ENCODE measurements at regions not wholly inside any gene's neighbourhood (a gene's known extent, or its start where the extent isn't known, plus 50 kb on each side); places are given as distances from the start of the nearest gene placed in this dataset.
A peak's percentile ranks its signal among the peaks of the same experiment; 100 is the strongest.

DNA sequence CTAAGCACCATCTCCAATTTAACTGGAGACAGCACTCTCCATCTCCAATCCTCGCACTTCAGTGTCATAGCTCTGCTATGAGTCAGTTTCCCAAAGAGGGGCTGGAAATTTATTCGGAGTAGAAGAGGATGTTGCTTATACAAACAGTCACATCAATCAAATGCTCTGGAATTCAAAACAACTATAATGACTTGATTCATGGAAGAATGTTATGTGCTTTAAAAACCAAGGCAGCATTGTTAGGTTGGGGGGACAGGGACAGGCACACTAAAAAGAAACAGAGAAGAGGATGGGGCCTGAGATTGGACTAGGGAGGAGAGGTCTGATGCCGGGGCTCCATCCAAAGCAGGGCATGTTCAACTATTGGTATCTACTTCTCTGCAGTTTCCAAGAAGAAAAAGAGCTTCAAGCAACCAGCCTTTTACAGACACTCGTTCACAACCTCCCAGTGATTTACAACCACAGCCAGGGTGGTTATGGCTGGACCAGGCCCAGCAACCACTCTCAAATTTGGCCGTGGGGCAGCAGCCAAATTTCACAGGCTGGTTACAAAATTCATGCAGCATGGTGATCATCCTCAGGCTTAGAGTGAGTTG, 117.5 kb upstream of the ZNF366 start:
- H3K27me3 ChIP-seq = no peaks in the 10 kb centered on the region
- intact Hi-C loops (cut with DNase I) = no loop called here
- 29 to 37% (median 33%) methylated on average over 5 of the region's 5 CpGs for WGBS, 3 donors
- no peaks in the 10 kb centered on the region for H3K4me1 ChIP-seq (ENCODE audit: insufficient read depth)
- no peak overlapping the region for H3K27ac ChIP-seq
- no peak for TF ChIP-seq EP300 (IDR thresholded peaks at IDR 0.05)
- no peak for TF ChIP-seq POLR2A (IDR thresholded peaks at IDR 0.05)
- TF ChIP-seq, protein P1, sequence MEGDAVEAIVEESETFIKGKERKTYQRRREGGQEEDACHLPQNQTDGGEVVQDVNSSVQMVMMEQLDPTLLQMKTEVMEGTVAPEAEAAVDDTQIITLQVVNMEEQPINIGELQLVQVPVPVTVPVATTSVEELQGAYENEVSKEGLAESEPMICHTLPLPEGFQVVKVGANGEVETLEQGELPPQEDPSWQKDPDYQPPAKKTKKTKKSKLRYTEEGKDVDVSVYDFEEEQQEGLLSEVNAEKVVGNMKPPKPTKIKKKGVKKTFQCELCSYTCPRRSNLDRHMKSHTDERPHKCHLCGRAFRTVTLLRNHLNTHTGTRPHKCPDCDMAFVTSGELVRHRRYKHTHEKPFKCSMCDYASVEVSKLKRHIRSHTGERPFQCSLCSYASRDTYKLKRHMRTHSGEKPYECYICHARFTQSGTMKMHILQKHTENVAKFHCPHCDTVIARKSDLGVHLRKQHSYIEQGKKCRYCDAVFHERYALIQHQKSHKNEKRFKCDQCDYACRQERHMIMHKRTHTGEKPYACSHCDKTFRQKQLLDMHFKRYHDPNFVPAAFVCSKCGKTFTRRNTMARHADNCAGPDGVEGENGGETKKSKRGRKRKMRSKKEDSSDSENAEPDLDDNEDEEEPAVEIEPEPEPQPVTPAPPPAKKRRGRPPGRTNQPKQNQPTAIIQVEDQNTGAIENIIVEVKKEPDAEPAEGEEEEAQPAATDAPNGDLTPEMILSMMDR (IDR thresholded peaks at IDR 0.05) = no peak
- H3K4me3 ChIP-seq = no peak overlapping the region
- no peaks in the 10 kb centered on the region for H3K36me3 ChIP-seq
- peak in 1 of 5 donors; percentile 20 for DNase-seq
- H3K9me3 ChIP-seq = no peaks in the 10 kb centered on the region

DNA sequence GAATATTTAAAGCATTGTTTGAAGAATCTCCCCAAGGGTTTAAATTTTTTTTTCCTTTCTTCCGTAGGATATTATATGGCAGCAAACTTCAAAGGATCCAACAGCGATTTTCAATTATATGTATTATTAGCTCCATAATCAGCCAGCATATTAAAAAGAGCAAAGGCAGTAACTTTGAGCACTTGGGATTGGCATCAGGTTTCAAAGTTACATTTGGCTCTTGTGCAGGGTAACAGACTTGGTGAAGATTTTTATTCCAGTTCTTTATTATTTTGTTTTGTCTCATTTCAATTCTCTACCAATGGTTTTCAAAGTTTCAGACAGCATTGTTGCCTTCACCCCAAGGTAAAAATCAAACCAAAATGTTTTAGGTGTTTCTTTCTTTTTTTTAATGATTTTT, 116.7 kb upstream of the ZNF366 start:
- H3K4me3 ChIP-seq = no peak overlapping the region
- intact Hi-C loops (cut with DNase I) = no loop called here
- H3K9me3 ChIP-seq = no peaks in the 10 kb centered on the region
- no peak for DNase-seq
- H3K36me3 ChIP-seq = no peaks in the 10 kb centered on the region
- H3K4me1 ChIP-seq (ENCODE audit: insufficient read depth) = no peaks in the 10 kb centered on the region
- WGBS, 3 donors = 83 to 89% (median 88%) methylated on average over 2 of the region's 2 CpGs
- no peaks in the 10 kb centered on the region for H3K27me3 ChIP-seq
- H3K27ac ChIP-seq = no peak overlapping the region
- TF ChIP-seq EP300 (IDR thresholded peaks at IDR 0.05) (no peak), POLR2A (IDR thresholded peaks at IDR 0.05) (no peak)
- TF ChIP-seq, protein P1 (IDR thresholded peaks at IDR 0.05) = no peak

DNA sequence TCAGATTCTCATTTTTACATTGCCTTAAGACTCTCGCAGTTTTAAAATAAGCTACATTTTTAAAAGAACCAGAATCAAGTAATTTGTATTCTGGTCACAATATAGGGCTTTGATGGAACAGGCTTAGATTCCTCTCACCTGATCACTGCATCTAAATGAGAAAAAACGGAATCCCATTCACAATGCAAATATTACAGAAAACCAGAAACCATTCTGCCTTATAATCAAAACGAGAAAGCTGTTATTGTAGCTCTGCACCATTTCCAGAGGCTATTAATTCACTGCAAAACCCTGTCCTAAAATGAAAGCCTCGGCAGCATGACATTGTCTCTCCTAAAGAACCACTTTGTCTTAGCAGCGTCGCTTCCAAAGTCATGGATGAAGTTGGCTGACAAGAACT, 116.1 kb upstream of the ZNF366 start:
- Histone ChIP-seq H3K4me3 (no peak overlapping the region), H3K36me3 (no peaks in the 10 kb centered on the region), H3K27ac (no peak overlapping the region), H3K9me3 (no peaks in the 10 kb centered on the region), H3K4me1 (ENCODE audit: insufficient read depth) (no peaks in the 10 kb centered on the region), H3K27me3 (no peaks in the 10 kb centered on the region)
- TF ChIP-seq, protein P1 (IDR thresholded peaks at IDR 0.05) = no peak
- TF ChIP-seq POLR2A (IDR thresholded peaks at IDR 0.05) = no peak
- no peak for TF ChIP-seq EP300 (IDR thresholded peaks at IDR 0.05)
- intact Hi-C loops (cut with DNase I) = no loop called here
- WGBS, 3 donors = 87 to 92% (median 88%) methylated on average over 6 of the region's 6 CpGs
- DNase-seq = no peak

DNA sequence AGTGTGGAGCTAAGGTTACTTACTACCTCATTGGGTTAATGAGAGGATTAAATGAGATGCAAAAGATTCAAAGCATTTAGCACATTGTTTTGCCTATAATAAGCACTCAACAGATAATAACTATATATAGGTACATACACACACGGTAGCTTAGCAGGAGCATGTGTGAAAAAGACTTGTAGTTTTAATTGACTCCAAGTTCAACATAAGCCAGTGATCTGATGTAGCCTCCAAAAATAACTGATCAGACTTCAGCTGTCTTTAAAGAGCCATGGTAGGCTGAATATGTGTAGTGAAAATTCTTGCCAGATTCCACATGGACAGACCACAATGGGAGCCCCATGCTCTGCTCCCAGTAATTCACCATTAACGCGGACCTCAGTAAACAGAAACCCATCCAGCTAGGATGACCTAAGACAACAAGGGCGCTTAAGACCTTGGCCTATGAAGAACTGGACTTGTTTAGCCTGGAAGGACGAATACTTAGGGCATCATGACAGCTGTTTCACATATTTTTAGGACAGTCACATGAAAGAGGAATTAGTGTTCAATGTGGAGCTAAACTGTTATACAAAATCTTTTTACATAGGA, 115.1 kb upstream of the ZNF366 start:
- Histone ChIP-seq H3K27ac (no peak overlapping the region), H3K27me3 (no peaks in the 10 kb centered on the region), H3K9me3 (no peaks in the 10 kb centered on the region), H3K4me3 (no peak overlapping the region), H3K36me3 (no peaks in the 10 kb centered on the region), H3K4me1 (ENCODE audit: insufficient read depth) (no peaks in the 10 kb centered on the region)
- TF ChIP-seq, protein P1 (IDR thresholded peaks at IDR 0.05) = no peak
- TF ChIP-seq EP300 (IDR thresholded peaks at IDR 0.05) (no peak), POLR2A (IDR thresholded peaks at IDR 0.05) (no peak)
- WGBS, 3 donors = 67 to 84% (median 77%) methylated on average over 5 of the region's 5 CpGs
- no peak for DNase-seq
- intact Hi-C loops (cut with DNase I) = no loop called here

Measured in ovary (tissue), 7 donors.